ENCODE measurements at regions not wholly inside any gene's neighbourhood (a gene's known extent, or its start where the extent isn't known, plus 50 kb on each side); places are given as distances from the start of the nearest gene placed in this dataset.

GRCh38 chr10:62610649-62611229 is 193.8 kb upstream of the ADO start:
- Mint-ChIP-seq H3K4me3 (no peak overlapping the region), H3K27ac (no peak overlapping the region), H3K27me3 (ENCODE audit: low read depth in 2 of 2) (no peaks in the 10 kb centered on the region), H3K36me3 (no peaks in the 10 kb centered on the region), H3K9me3 (no peaks in the 10 kb centered on the region), H3K4me1 (peaks cover 20 to 23% of the 10 kb centered on the region in 2 donors)
- no peaks in the 10 kb centered on the region for H3K36me3 ChIP-seq (ENCODE audit: control insufficient read depth, insufficient read depth, low read length)
- H3K9me3 ChIP-seq (ENCODE audit: control insufficient read depth, insufficient read depth, low read length): no peaks in the 10 kb centered on the region
- intact Hi-C loops (cut with micrococcal nuclease): loop anchor here (1.0 to 5.0 kb wide), 4 partner anchors 72 to 547 kb away; no protein-coding TSS in a partner anchor
- peak; percentile 96 for TF ChIP-seq CTCF (IDR thresholded peaks at IDR 0.05)
- ATAC-seq: peak; percentile 85 to 96 (median 88)
- no peak overlapping the region for H3K27ac ChIP-seq (ENCODE audit: low read length)
- WGBS (ENCODE audit: insufficient coverage): 11% methylated on average over 5 of the region's 7 CpGs
- DNase-seq: peak; percentile 56 to 86
- H3K4me1 ChIP-seq (ENCODE audit: control insufficient read depth, insufficient read depth, low read length): peaks cover 11% of the 10 kb centered on the region
- no peaks in the 10 kb centered on the region for H3K27me3 ChIP-seq (ENCODE audit: control insufficient read depth, insufficient read depth, low read length)
- no peak overlapping the region for H3K4me3 ChIP-seq (ENCODE audit: low read length)

- DNase-seq (no peak), ATAC-seq (no peak)
- Mint-ChIP-seq H3K27me3 (ENCODE audit: low read depth in 2 of 2) (peaks cover 0 to 2% of the 10 kb centered on the region in 2 donors), H3K27ac (no peak overlapping the region), H3K36me3 (no peaks in the 10 kb centered on the region), H3K4me3 (no peak overlapping the region), H3K9me3 (no peaks in the 10 kb centered on the region), H3K4me1 (peaks cover 30 to 34% of the 10 kb centered on the region in 2 donors)
- Histone ChIP-seq H3K36me3 (ENCODE audit: control insufficient read depth, insufficient read depth, low read length) (no peaks in the 10 kb centered on the region), H3K27ac (ENCODE audit: low read length) (no peak overlapping the region), H3K4me1 (ENCODE audit: control insufficient read depth, insufficient read depth, low read length) (peaks cover 18% of the 10 kb centered on the region), H3K4me3 (ENCODE audit: low read length) (no peak overlapping the region), H3K9me3 (ENCODE audit: control insufficient read depth, insufficient read depth, low read length) (no peaks in the 10 kb centered on the region), H3K27me3 (ENCODE audit: control insufficient read depth, insufficient read depth, low read length) (no peaks in the 10 kb centered on the region)
- TF ChIP-seq CTCF (IDR thresholded peaks at IDR 0.05): no peak
- intact Hi-C loops (cut with micrococcal nuclease): loop anchor here (5.0 kb wide), 2 partner anchors 69 to 544 kb away; no protein-coding TSS in a partner anchor
- WGBS (ENCODE audit: insufficient coverage): 88% methylated on average over 6 of the region's 6 CpGs
Measured at GRCh38 chr10:62613424-62613823, 191.1 kb upstream of the ADO start.

- peaks cover 21% of the 10 kb centered on the region for H3K4me1 ChIP-seq (ENCODE audit: control insufficient read depth, insufficient read depth, low read length)
- H3K27ac ChIP-seq (ENCODE audit: low read length): no peak overlapping the region
- TF ChIP-seq CTCF (IDR thresholded peaks at IDR 0.05): no peak
- Mint-ChIP-seq H3K4me3 (no peak overlapping the region), H3K27me3 (ENCODE audit: low read depth in 2 of 2) (peaks cover 0 to 2% of the 10 kb centered on the region in 2 donors), H3K4me1 (peaks cover 30 to 38% of the 10 kb centered on the region in 2 donors), H3K9me3 (no peaks in the 10 kb centered on the region), H3K27ac (peak overlapping the region in 1 of 2 donors; percentile 55), H3K36me3 (no peaks in the 10 kb centered on the region)
- DNase-seq (no peak), ATAC-seq (no peak)
- no peaks in the 10 kb centered on the region for H3K36me3 ChIP-seq (ENCODE audit: control insufficient read depth, insufficient read depth, low read length)
- intact Hi-C loops (cut with micrococcal nuclease): loop anchor here (5.0 kb wide), 2 partner anchors 68 to 543 kb away; no protein-coding TSS in a partner anchor
- 80% methylated on average over 1 of the region's 1 CpG for WGBS (ENCODE audit: insufficient coverage)
- H3K9me3 ChIP-seq (ENCODE audit: control insufficient read depth, insufficient read depth, low read length): no peaks in the 10 kb centered on the region
- no peak overlapping the region for H3K4me3 ChIP-seq (ENCODE audit: low read length)
- H3K27me3 ChIP-seq (ENCODE audit: control insufficient read depth, insufficient read depth, low read length): no peaks in the 10 kb centered on the region
Measured at GRCh38 chr10:62613859-62614258, 190.7 kb upstream of the ADO start.

Data from natural killer cell (primary cell).